GM21529 (cell line): ENCODE measurements at regions not wholly inside any gene's neighbourhood (a gene's known extent, or its start where the extent isn't known, plus 50 kb on each side); places are given as distances from the start of the nearest gene placed in this dataset.

Experiments
- ATAC-seq: cut with Tn5 transposase; IDR thresholded peaks from one replicate; pipeline ENCODE4 v1.9.1; 2021; ENCODE audit not compliant: unreplicated experiment

DNA sequence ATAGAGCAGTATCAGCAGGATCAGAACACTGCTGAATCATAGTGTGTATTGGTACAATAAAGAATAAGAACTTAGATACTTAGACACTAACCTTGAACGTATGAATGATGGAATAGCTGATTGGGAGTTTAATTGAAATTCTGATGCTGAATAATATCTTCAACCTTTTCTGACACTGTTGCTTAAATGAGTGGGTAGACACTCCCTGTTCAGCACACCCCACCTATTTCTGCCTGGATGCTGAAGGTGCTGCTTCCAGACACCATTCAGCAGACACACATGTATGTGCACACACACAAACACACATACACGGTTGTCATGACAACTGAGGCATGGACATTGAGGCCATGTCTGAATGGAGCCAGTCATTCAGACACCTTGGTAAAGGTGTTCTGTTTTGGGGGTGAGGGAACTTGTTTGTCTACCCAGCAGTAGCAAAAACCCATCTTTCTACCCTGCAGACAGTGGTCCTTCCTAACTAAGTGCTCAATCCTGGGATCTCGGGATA lies 54.3 kb downstream of the TMEM215 start:
- no peak for ATAC-seq

GRCh38 chr9:32839013-32839885 lies 55.9 kb downstream of the TMEM215 start:
- ATAC-seq, result no peak

DNA sequence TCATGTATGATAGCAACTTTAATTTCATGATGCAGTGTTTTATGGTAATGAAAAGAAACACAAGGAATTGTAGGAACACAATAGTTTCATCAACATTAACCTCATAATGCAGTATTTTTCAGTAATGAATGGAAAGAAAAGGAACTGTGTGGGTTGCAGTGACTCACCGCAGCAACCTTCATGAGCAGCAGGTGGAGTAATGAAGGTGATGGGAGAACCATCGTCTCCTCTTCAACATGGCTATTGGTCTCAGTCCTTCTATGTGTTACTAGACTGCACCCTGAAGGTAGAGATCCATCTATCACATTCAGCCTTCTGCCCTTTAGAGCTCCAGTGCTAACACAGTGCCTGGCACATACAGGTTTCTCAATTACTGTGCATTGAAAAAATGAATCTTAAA lies 58.0 kb downstream of the TMEM215 start:
- ATAC-seq, result no peak

- no peak for ATAC-seq
Measured at GRCh38 chr9:32843295-32843694, 60.0 kb downstream of the TMEM215 start.

DNA sequence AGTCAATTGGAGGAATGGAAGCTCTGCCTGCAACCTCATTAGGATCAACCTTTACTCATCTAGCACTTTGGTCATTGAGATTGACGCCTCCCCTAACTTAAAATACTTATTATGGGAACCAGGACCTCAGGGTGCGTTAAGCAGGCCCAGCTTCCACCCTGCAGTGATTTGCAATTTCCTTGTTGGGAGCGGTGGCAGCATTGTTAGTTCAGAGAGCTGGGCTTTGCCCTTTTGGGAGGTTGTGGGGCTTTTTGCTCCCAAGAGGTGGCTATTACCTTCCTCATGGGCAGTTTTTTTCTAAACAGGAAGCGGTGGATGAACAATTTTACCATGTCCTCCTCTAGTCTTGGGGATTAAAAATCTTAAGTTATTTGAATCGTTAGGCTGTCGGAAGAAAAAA lies 60.9 kb downstream of the TMEM215 start:
- ATAC-seq, result no peak

- no peak for ATAC-seq
Measured at GRCh38 chr9:32854271-32854670, 70.9 kb downstream of the TMEM215 start.

- no peak for ATAC-seq
Measured at GRCh38 chr9:32855752-32856151, 72.4 kb downstream of the TMEM215 start.

DNA sequence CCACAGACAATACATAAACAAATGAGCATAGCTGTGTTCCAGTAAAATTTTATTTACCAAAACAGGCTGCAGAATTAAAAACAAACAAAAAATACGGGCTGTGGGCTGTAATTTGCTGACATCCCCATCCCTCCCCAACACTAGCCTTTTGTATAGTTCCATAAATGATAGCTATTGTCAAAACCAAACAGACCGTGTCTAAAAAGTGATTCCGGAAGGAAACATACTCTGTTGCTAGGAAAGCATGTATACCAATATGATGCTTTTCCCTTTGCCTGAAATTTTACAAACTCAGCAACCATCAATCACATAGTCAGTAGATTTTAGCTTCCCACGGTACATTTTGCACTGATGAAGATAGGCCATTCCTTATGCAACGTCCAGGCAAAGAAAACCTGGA lies 80.0 kb downstream of the TMEM215 start:
- no peak for ATAC-seq

DNA sequence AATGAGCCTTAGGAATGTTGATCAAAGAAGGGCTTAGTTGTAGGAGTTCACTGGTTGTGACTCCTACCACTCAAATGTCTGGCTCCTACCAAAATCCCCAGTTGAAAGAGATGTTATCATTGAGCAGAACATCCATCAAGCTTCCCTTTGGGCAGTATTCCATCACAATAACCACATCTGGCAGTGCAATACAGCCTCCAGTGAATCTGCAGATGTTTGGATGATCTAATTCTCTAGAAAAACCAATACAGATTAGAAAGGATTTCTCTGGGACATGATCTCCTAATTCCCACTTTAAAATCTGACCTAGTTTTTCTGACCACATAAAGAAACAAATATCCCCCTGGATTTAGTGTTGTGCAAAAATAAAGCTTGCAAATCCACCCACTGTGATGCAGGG lies 81.6 kb downstream of the TMEM215 start:
- no peak for ATAC-seq

DNA sequence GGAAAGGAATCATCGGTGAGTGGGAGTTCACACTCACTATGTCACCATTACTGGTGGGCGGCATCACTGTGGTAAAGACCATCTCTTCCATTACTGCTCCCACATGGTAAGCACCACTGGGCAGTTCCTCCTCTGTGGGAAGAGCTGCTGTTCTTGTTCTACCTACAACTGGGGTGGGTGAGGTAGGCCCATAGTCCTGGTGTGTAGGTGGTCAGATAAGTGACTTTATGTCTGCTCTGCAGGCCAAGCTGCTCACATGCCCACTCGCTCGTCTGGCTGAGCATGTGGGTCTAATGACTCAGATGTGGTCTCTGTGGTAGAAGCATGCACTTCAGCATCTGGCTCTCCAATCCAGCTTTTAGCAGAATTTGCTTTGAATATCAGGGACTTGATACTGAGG lies 82.9 kb downstream of the TMEM215 start:
- no peak for ATAC-seq

GRCh38 chr9:32867026-32867425 lies 83.7 kb downstream of the TMEM215 start:
- ATAC-seq, result no peak

GRCh38 chr9:32867601-32868204 lies 84.4 kb downstream of the TMEM215 start:
- ATAC-seq, result no peak

DNA sequence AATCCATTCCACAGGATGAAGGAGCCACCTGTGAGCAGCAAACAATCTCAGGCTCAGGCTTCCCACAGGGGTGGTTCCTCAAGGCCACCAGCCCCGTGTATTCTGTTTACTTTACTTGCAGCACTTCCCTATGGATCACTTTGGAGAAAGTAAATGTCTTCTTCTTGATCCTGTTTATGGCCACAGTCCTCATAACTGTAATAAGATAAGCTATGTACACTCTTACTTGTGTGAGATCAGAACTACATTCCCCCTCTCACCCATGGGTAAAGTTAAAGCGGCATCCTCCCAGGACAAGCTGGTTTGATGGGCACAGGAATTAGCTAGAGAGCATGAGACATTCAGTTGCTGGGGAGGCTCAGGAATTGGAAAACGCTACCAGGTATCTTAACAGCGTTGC lies 86.1 kb downstream of the TMEM215 start:
- ATAC-seq, result no peak

- ATAC-seq, result no peak
Measured at GRCh38 chr9:32873131-32873530, 89.8 kb downstream of the TMEM215 start.

DNA sequence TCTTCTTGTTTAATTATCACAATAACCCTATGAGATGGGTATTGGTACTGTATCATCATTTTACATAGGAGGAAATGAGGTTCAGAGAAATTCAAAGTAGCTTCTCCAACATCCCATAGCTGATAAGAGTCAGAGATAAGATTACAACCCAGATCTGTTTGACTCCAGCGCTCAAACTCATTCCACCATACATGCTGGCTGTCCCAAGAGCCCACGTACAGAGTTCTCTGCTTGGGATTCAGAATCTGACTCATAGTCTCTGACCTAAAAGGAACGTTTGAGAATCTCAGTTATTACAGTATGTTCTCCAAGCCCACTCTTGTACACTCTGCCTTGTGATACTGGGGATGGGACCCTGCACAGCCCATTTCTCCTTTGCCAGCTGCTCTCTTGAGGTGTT lies 90.2 kb downstream of the TMEM215 start:
- no peak for ATAC-seq

DNA sequence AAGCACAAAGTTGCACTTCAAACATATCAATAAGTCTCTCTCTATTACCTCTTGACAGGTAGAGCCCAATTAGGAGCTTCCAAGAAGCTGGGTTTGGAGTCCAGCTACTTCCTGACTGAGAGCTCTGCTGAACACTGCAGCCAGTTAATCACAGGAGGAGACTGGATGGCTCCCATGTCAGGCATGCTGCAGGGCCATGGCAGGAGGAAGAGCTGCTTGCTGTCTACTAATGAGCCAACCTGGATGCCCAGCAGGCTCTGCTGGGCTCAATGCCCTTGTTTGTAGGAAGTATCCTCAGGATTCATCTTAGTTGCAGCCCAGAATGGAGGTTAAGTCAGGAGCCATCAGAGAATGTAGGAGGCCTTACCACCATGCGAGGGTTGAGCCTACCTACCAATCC lies 91.9 kb downstream of the TMEM215 start:
- ATAC-seq, result no peak

- no peak for ATAC-seq
Measured at GRCh38 chr9:32875748-32876147, 92.4 kb downstream of the TMEM215 start.

GRCh38 chr9:32877103-32877502 lies 93.8 kb downstream of the TMEM215 start:
- no peak for ATAC-seq

DNA sequence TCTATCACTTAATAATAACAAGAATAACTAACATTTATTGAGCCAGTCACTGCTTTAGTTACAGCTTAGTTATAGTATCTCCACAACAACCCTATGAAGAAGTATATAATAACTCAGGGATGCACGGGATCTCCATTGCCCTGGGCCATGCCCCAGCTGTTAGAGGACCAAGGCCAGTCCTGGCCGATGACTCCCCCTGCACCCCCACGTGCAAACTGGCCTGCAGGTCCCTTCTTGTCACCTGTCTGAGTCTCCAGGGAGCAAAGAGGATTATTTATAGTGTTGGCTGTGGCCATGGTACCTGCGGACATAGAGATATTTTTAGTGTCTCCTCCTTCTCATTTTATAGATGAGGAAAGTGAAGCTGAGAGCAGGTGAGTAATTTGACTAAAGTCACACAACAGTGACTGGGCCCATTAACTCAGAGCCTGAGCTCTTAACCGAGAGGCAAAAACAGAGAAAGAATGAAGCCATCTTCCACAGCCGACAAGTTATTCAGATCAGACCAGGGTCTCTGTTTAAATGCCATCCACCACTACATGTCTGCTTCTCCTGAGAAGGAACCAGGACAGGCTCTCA lies 94.4 kb downstream of the TMEM215 start:
- peak; percentile 74 for ATAC-seq

- ATAC-seq, result no peak
Measured at GRCh38 chr9:32879335-32879734, 96.0 kb downstream of the TMEM215 start.

GRCh38 chr9:32881948-32882347 lies 98.6 kb downstream of the TMEM215 start:
- no peak for ATAC-seq

DNA sequence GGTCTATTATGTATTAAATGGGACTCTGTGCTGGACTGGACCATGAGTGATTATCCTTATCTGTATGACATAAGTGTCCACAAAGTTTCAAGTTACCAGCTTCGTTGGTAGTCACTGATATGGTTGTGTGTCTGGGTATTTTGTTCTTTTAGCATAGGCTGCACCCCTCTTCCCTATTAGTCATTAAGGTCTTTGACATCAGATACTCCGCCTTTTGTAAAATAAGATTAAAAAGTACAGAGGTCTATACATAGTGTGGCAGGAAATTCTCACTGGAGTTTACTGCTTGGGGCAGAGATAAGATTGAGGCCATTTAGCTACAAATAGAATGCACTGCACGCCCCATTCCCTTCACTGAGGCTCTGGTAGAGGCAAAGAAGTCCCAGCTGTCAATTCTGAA lies 99.4 kb downstream of the TMEM215 start:
- ATAC-seq, result no peak
